Ammon's horn (tissue), 1 donor: ENCODE measurements at regions not wholly inside any gene's neighbourhood (a gene's known extent, or its start where the extent isn't known, plus 50 kb on each side); places are given as distances from the start of the nearest gene placed in this dataset.
"Not testable (repeated sequence)": the region's sequence is repeated elsewhere in the genome, so short reads cannot be mapped to it uniquely, and the experiment has no call there.

ENCODE experiments used
- DNase-seq: peaks from one replicate; pipeline ENCODE4 v3.0.0-alpha.2; 2016; ENCODE audit warnings: low spot score

GRCh38 chrX:66912417-66912816 is 273.5 kb upstream of the EDA2R start:
- DNase-seq = no peak

- DNase-seq = no peak
These were observed 263.2 kb upstream of the EDA2R start for GRCh38 chrX:66902081-66902480.

- DNase-seq = no peak
These were observed 262.0 kb upstream of the EDA2R start for GRCh38 chrX:66900886-66901285.

- no peak for DNase-seq
These were observed 253.1 kb upstream of the EDA2R start for GRCh38 chrX:66892004-66892403.

GRCh38 chrX:66889418-66889817 is 250.5 kb upstream of the EDA2R start:
- no peak for DNase-seq

- peak; percentile 1 for DNase-seq
These were observed 243.2 kb upstream of the EDA2R start for GRCh38 chrX:66882101-66882500.

- DNase-seq = peak; percentile 1
These were observed 237.9 kb upstream of the EDA2R start for GRCh38 chrX:66876776-66877175.

GRCh38 chrX:66872771-66873170 is 233.9 kb upstream of the EDA2R start:
- DNase-seq = no peak

DNA sequence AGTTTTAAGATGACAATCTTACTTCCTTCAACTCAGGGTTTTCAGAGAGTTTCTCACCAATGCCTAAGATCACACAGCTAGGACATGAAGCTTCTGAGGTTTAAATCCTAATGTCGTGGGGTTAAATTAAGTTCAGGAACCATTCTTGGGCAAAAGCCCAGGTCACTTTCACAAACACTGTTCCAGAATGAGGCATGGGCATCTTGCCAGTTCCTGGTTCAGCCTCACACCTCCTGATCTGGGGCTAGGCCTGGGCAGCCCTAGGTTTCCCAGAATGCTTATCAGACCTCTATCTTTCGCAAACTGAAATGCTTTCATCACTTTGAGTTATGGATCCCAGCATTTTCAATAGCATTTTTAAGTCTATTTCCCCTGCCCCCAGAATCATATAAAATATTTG is 224.8 kb upstream of the EDA2R start:
- no peak for DNase-seq

DNA sequence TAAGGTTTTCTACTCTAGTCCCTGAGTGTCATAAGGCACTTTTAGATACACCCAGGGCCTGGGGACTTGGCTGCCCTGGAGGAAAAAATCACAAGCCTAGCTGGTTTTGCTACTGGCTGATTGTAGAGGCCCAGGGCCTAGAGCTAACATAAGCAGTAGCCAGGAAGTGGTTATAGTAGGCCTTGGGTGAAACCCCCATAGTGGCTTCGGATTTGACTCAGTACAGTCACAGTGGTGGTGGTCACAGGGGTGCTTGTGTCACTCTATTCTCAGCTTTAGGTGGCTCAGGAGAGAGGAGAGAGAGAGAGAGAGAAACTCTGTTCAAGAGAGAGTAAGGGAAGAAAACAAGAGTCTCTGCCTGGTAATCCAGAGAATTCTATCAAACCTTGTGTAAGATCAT is 194.5 kb upstream of the EDA2R start:
- DNase-seq = no peak

DNA sequence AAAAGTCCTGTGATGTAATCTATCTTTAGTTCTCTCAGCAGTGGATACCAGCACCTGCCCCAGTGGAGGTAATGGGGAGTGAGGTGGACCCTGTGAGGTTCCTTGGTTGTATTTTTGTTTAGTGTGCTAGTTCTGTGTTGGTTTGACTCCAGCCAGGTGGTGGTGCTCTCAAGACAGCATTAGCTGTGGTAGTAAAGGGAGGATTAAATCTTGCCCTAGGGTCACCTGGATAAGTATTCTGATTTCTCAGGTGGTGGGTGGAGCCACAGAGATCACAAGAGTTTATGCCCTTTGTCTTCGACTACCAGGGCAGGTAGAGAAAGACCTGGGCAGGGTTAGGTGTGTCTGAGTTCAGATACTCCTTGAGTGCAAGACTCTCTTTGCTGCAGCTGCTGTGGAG is 176.3 kb upstream of the EDA2R start:
- no peak for DNase-seq

- not testable (repeated sequence) for DNase-seq
These were observed 155.6 kb upstream of the EDA2R start for GRCh38 chrX:66794514-66794913.

DNA sequence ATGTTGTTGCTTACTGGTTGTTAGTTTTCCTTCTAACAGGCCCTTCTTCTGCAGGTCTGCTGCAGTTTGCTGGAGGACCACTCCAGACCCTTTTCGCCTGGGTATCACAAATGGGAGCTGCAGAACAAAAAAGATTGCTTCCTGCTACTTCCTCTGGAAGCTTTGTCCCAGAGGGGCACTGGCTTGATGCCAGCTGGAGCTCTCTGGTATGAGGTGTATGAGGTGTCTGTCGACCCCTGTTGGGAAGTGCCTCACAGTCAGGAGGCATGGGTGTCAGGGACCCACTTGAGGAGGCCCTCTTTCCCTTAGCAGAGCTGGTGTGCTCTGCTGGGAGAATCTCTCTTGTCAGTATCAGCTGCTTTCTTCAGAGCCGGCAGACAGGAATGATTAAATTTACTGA is 127.4 kb upstream of the EDA2R start:
- no peak for DNase-seq

GRCh38 chrX:66760651-66761050 is 121.8 kb upstream of the EDA2R start:
- no peak for DNase-seq

DNA sequence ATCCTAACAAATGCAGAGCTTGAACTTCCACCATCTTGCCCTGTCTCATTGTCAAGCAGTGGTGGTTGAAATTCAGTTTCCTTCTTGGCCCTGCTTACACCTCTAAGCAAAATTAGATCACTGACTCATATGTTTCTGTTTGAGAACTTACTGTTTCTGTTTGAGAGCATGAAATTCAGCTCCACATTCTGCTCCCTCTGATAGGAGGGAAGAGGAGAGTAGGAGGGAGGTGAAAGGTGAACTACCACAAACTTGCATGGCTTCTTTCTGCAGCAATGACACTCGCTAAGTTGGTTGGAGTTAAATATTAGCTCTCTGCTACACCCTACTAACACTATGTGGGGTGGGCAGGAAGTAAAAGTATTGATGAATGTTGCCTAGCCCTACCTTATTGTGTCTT is 117.8 kb upstream of the EDA2R start:
- DNase-seq = no peak

- DNase-seq = no peak
These were observed 112.4 kb upstream of the EDA2R start for GRCh38 chrX:66751136-66751782.

DNA sequence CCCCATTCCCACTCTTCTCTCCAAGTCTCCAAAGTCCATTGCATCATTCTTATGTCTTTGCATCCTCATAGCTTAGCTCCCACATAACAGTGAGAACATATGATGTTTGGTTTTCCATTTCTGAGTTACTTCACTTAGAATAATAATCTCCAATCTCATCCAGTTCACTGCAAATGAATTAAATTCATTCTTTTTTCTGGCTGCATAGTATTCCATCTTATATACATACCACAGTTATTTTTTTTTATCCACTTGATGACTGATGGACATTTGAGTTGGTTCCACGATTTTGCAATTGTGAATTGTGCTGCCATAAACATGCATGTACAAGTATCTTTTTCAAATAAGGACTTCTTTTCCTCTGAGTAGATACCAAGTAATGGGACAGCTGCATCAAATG is 105.6 kb upstream of the EDA2R start:
- not testable (repeated sequence) for DNase-seq

GRCh38 chrX:66731398-66731797 is 92.5 kb upstream of the EDA2R start:
- DNase-seq = peak; percentile 25

- peak; percentile 74 for DNase-seq
These were observed 90.0 kb upstream of the EDA2R start for GRCh38 chrX:66728818-66729271.

GRCh38 chrX:66717926-66718325 is 79.0 kb upstream of the EDA2R start:
- no peak for DNase-seq

GRCh38 chrX:66698273-66699204 is 59.7 kb upstream of the EDA2R start:
- no peak for DNase-seq

- DNase-seq = not testable (repeated sequence)
These were observed 53.6 kb upstream of the EDA2R start for GRCh38 chrX:66692512-66692911.
